Fibroblast of skin of left biceps (primary cell): ENCODE measurements at regions not wholly inside any gene's neighbourhood (a gene's known extent, or its start where the extent isn't known, plus 50 kb on each side); places are given as distances from the start of the nearest gene placed in this dataset.

Experiments
- DNase-seq, 2 experiments: peaks; one replicate each; pipeline ENCODE4 v3.0.0-alpha.2; 2013; ENCODE audit warnings: low read depth in 2 of 2

DNA sequence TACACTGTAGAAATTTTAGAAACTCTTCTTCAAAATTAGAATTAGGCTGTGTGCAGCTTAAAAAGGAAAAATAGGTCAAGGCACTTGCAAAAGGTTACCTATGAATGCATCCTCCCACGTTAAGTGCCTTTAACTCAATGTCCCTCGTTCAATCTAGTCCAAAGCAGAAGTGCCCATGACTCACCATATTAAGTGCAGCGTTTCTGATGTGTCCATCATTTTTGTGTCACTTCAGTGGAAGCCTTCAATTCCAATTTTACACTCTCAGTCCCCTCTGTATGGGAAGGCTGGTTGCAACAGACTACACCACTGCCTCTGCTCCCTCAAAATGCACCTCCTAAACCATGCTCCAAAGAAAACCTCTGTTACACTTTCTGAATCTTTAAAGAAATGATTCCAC, 53.4 kb downstream of the FOXB1 start:
- DNase-seq: no peak

- no peak for DNase-seq
Measured at GRCh38 chr15:60059186-60059585, 55.1 kb downstream of the FOXB1 start.

DNA sequence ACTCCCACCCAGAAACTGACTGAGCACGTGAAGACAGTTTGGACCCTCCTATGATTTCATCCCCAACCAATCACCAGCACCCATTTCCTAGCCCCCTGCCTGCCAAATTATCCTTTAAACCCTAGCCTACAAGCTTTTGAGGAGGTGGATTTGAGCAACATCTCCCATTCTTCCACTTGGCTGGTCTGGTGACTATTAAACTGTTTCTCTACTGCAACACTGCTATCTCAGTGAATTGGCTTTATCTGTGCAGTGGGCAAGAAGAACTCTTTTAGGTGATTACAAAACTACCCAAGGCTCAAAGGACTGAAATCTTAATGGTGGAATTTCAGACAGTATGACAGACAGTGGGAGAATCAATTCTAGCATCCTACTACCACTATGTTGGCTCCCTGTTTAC, 57.6 kb downstream of the FOXB1 start:
- no peak for DNase-seq

DNA sequence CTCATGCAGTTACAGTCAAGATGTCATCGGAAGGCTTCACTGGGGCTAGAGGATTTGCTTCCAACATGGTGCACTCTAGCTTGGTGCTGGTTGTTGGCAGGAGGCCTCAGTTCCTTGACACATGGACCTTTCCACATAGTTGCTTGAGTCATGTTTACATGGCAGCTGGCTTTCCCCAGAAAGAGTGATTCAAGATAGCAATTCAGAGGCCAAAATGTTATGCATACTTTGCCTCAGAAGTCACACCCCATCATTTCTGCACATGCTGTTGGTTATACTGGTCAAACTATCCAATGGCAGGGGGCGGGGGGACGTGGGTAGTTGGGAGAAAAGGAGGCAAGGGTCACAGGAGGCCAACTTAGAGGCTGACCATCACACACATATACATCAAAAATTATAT, 58.7 kb downstream of the FOXB1 start:
- no peak for DNase-seq

- no peak for DNase-seq
Measured at GRCh38 chr15:60065951-60066350, 61.8 kb downstream of the FOXB1 start.

DNA sequence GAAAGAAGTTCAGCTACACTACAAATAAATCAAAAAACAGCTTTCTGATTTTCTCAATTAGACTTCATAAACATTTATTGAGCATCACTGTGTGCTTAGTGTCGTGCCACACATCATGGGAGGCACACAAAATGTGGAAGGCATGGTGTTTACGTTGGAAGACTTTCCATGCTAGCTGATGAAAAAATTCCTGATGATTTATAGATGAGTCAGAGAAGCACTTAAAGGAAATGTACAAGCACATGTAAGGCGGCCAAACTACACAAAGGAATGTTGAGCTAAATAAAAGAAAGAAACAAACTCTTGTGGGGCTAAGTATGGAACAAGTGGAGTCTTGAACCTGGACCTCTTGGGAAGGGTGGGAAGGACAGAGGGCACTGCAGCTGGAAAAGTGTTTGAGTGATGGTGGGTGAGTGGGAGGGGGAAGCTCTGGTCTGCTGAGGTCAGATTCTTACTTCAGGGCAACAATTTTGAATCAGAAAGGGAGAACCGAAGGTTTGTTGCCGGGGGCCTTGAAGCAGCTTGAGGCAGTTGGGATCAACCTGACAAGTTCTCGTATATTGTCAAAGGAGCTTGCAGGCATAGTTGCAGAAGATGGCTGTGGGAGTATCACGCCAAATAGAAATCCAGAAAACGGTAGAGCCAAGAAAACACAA, 66.9 kb downstream of the FOXB1 start:
- DNase-seq: peak; percentile 61 to 72

GRCh38 chr15:60072826-60073465, 68.8 kb downstream of the FOXB1 start:
- DNase-seq: no peak

DNA sequence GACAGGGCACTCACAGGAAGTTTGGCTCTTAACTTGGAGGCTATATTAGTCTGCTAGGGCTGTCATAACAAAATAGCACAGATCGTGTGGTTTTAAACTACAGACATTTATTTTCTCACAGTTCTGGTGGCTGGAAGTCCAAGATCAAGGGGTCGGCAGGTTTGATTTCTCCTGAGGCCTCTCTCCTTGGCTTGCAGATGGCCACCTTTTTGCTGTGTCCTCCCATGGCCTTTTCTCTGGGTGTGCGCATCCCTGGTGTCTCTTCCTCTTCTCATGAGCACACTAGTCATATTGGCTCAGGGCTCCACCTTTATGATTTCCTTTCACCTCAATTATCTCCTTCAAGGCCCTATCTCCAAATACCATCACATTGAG, 69.3 kb downstream of the FOXB1 start:
- no peak for DNase-seq

GRCh38 chr15:60074181-60074885, 70.2 kb downstream of the FOXB1 start:
- no peak for DNase-seq

DNA sequence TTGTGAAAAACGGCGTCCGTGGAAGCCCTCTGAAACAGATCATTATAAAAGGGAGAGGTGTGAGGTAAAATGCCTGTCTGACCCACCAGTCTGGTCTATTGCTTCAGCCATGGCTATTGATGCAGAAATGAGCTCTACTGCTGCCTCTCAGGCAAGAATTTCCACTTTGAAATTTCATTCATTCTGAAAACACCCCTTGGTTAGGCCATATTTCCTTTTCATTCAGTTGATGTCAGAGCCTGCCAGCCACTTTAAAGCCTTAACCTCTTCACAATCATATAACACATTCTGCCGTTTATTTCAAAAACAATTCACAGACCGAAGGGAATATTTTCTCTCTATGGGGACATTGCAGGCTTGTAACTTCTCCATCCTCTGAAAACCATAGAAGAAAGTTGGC, 71.9 kb downstream of the FOXB1 start:
- DNase-seq: no peak

DNA sequence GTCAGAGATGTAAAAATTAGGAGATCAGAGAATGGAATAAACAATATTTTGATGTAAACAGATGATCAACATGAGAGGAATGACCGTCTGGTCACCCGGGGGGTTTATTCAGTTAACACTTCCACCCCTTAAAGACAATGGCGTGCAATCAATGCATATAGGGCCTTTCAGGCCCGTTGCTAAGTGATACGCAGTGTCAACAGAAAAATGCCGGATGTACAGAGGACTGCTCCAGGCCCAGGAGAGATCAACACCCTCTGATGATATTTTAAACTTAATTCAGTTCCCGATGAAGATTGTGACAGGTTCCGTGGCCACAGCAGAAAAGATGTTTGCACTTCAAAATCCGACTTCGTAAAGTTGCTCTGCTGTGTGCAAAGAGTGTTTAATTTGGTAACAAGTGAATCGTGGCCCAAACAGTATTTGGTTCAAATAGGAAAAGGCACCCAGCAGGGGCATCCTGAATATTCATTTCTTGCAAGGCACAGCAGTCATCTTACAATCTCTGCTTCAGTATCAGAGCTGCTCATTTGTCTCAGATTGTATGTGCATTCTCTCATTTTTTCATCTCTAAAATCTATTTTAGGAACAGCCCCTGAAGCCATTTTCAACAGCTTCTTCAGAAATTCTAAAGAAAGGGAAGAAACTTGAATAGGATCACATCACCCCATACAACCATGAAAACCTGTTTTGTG, 72.6 kb downstream of the FOXB1 start:
- DNase-seq: no peak

DNA sequence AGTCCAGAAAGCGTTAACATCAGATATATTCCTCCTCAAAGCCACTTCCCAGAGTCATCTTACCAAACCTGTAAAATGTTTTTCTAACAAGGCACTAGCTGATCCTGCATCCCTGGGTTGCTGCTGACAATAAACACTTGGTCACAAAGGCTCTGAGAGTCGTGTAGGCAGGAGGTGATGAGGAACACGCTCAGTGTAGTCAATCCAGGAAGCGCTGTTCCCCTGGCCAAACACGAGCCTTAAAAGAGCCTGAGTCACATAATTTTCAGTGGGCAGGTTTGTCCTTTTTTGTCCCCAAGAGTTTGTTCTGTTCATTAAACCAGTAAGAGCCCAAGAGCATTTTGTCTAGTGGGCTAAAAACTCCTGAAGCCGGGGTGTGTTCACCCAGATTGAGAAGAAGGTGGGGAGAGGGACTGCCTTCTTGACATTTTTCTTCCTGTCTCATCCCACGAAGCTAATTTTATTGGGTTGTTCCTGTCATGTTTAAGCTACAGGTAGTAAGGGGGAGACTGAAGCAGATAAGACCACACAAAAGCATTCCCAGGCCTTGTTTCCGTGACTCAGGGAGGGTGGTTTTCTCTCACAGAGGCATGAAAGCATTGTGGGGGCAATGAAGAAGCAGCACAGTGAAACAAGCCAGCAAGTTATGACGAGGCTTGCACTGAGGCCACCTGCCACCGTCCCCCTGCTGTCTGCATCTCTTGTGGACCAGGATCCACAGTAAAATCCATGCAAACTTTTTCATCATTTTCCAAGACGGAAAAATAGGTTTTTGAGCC, 73.7 kb downstream of the FOXB1 start:
- no peak for DNase-seq

GRCh38 chr15:60079210-60079609, 75.1 kb downstream of the FOXB1 start:
- DNase-seq: no peak

GRCh38 chr15:60081976-60082375, 77.9 kb downstream of the FOXB1 start:
- DNase-seq: no peak

- no peak for DNase-seq
Measured at GRCh38 chr15:60083318-60083717, 79.2 kb downstream of the FOXB1 start.

DNA sequence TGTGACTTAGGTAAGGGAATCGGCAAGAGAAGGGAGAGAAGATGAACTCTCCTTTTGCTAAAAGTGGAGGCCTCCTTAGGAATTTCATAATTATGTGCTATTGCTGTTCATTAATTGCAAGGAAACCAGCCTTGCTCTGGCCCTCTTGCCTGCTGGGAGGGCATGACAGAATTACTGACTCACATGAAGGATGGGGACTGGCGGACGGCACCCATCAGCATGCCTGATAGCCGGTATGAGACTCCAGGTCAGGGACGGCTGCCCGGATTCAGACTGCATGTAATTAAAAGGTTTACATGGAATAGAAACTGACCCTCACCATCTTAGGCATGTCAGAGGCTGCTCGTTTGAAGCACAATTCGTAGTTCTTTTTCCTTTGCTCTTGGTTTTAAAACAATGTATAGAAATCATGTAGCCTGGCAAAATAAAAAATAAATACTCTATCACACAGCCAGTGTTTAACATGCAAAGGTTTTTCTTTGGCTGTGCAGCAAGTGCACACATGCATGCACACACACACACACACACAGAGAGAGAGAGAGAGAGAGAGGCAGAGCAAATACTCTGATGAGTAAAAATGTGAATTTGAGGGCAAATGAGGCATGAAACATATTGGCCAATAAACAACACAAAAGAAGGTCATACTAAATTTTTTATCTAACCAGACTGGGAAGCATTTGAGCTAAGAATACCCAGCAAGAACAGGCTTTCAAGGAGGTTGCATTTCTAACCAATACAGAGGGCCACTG, 82.7 kb downstream of the FOXB1 start:
- DNase-seq: no peak

- DNase-seq: no peak
Measured at GRCh38 chr15:60087561-60087960, 83.5 kb downstream of the FOXB1 start.

GRCh38 chr15:60090747-60091146, 86.6 kb downstream of the FOXB1 start:
- no peak for DNase-seq

DNA sequence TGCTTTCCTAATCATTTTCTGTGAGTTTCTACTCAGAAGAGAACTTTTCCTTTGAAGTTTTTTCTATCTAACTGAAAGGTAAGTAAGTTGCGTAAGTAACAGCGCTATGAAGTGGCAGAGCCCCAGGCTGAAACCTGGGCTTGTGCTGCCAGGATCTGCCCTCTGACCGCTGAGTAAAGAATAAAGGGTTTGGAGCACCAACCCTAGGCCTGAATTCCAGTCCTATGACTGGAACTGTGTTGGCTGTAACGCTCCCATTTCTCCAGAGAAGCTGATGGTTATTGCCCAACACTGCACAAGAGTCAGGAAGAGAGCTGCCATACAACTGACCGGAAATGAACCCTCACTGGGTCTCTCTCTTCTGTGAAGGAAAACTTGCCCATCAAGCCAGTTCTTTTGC, 87.0 kb downstream of the FOXB1 start:
- no peak for DNase-seq

DNA sequence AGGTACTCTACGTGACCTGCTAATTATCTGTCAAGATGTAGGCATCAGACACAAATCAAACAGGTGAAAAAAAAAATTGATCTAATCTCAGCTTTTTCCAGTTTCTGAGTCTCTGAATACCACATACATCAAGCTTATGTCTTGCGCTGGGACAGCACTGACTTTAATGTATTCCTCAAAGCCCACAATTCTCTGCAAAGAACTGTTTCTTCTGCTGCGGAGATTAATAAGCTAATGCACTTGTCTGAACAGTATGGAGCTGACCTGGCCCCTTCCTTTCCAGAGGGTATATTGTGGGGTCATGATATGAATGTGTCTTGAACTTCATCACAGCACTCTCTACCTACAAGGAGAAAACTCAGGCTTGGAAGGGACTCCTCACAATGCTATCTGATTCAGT, 87.8 kb downstream of the FOXB1 start:
- no peak for DNase-seq
